ENCODE measurements at regions not wholly inside any gene's neighbourhood (a gene's known extent, or its start where the extent isn't known, plus 50 kb on each side); places are given as distances from the start of the nearest gene placed in this dataset.

DNA sequence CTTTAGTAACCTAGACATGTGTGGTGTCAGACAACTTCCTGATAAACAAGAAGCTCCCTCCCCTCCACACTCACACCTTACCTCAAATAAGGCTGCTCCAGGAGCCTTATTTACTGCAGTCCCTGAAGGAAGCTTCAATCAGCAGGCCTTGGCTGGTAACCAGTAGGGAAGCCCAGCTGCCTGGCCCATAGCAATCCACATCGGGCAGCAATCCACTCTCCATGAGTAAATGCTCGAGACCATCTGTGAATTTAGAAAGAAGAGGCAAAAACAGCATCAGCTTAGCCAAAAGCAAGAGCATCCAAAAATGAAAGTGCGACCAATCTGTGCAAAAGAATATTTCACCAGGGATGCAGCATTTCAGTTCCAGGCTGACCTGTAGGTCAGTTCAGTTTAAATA is 213.3 kb upstream of the TUSC1 start:
- TF ChIP-seq, protein P1, sequence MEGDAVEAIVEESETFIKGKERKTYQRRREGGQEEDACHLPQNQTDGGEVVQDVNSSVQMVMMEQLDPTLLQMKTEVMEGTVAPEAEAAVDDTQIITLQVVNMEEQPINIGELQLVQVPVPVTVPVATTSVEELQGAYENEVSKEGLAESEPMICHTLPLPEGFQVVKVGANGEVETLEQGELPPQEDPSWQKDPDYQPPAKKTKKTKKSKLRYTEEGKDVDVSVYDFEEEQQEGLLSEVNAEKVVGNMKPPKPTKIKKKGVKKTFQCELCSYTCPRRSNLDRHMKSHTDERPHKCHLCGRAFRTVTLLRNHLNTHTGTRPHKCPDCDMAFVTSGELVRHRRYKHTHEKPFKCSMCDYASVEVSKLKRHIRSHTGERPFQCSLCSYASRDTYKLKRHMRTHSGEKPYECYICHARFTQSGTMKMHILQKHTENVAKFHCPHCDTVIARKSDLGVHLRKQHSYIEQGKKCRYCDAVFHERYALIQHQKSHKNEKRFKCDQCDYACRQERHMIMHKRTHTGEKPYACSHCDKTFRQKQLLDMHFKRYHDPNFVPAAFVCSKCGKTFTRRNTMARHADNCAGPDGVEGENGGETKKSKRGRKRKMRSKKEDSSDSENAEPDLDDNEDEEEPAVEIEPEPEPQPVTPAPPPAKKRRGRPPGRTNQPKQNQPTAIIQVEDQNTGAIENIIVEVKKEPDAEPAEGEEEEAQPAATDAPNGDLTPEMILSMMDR (IDR thresholded peaks at IDR 0.05), result no peak
- no peak for TF ChIP-seq EP300 (IDR thresholded peaks at IDR 0.05)
